SK-N-SH (cell line): ENCODE measurements at regions not wholly inside any gene's neighbourhood (a gene's known extent, or its start where the extent isn't known, plus 50 kb on each side); places are given as distances from the start of the nearest gene placed in this dataset.

Experiments
- CTCF ChIP-seq: fragments of 200-600 bp; sonication (generic); IDR thresholded peaks from 2 replicates; pipeline ENCODE4 v1.6.1; 2017; ENCODE audit warnings: antibody characterized with exemption, mild to moderate bottlenecking, moderate library complexity
- RAD21 ChIP-seq: IDR thresholded peaks from 2 replicates; pipeline ENCODE4 v1.6.1; 2012; ENCODE audit warnings: mild to moderate bottlenecking, low read length
- REST ChIP-seq: IDR thresholded peaks from 2 replicates; pipeline ENCODE4 v1.6.1; 2012; ENCODE audit warnings: mild to moderate bottlenecking, low read depth, low read length, moderate library complexity
- RFX5 ChIP-seq: IDR thresholded peaks from 2 replicates; pipeline ENCODE4 v1.6.1; 2012; ENCODE audit warnings: mild to moderate bottlenecking, improper control_type of control experiment, low read length
- SIN3A ChIP-seq: IDR thresholded peaks from 2 replicates; pipeline ENCODE4 v1.6.1; 2012; ENCODE audit warnings: low read depth, mild to moderate bottlenecking, low read length, moderate library complexity, borderline replicate concordance
- SMC3 ChIP-seq: IDR thresholded peaks from 2 replicates; pipeline ENCODE4 v1.6.1; 2012; ENCODE audit warnings: low read depth, low read length, improper control_type of control experiment
- ZBTB33 ChIP-seq: IDR thresholded peaks from 2 replicates; pipeline ENCODE4 v1.4.0; 2012; ENCODE audit warnings: low read depth, borderline replicate concordance

- TF ChIP-seq CTCF, result no peak
- TF ChIP-seq REST, result no peak
- no peak for TF ChIP-seq SIN3A
- no peak for TF ChIP-seq SMC3
- no peak for TF ChIP-seq RAD21
- TF ChIP-seq ZBTB33, result no peak
- TF ChIP-seq RFX5, result no peak
These were observed 186.3 kb upstream of the RGMB start for GRCh38 chr5:98587166-98587565.
